Cardiac muscle cell (in vitro differentiated cells and primary cell): ENCODE measurements at regions not wholly inside any gene's neighbourhood (a gene's known extent, or its start where the extent isn't known, plus 50 kb on each side); places are given as distances from the start of the nearest gene placed in this dataset.

Source experiments
- DNase-seq, 2 donors: peaks; one replicate each; pipeline versions ENCODE4 v3.0.0 to v3.0.0-alpha.2; 2010 to 2017; ENCODE audit warnings: low read depth in 1 of 2, low spot score in 1 of 2
- H3K27ac ChIP-seq: fragments of 200-600 bp; sonication (generic); 2 replicates; pipeline ENCODE4 v1.5.1; 2016
- H3K27me3 ChIP-seq: fragments of 200-600 bp; sonication (generic); 2 replicates; pipeline ENCODE4 v1.6.0; 2016; ENCODE audit warnings: control low read depth
- H3K36me3 ChIP-seq: fragments of 200-600 bp; sonication (generic); 2 replicates; pipeline ENCODE4 v1.5.1; 2016; ENCODE audit warnings: control low read depth
- H3K4me1 ChIP-seq: fragments of 200-600 bp; sonication (generic); 2 replicates; pipeline ENCODE4 v1.8.1; 2017; ENCODE audit warnings: low read depth, mild to moderate bottlenecking, mixed run types
- H3K4me3 ChIP-seq: fragments of 200-600 bp; sonication (generic); 2 replicates; pipeline ENCODE4 v1.5.1; 2016; ENCODE audit warnings: mild to moderate bottlenecking
- H3K9me3 ChIP-seq: fragments of 200-600 bp; sonication (generic); 2 replicates; pipeline ENCODE4 v1.5.1; 2017; ENCODE audit warnings: low read depth, mild to moderate bottlenecking, control low read depth
- TF ChIP-seq, protein P1 (sequence below): IDR thresholded peaks from 2 replicates; pipeline ENCODE4 v1.5.1; 2012; ENCODE audit warnings: low read depth, mild to moderate bottlenecking, low read length

DNA sequence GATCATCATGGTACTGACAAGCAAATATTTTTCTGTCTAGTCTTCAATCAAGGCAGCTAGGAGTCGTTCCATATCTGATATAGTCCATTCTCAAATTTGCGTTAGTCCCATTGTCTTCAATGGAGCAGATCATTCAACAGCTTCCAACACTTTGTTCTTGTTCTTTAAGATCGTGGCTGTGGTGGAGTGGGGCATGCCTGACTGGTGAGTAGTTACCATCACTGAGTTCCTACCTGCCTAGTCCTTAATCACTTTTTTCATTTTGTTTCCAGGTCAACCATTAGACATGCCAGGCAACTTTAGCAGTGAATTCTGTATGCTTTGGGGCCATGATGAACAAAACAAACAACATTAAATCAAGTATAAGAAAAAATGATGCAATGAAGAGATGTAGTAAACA is 693.1 kb upstream of the KIRREL3 start:
- TF ChIP-seq, protein P1, sequence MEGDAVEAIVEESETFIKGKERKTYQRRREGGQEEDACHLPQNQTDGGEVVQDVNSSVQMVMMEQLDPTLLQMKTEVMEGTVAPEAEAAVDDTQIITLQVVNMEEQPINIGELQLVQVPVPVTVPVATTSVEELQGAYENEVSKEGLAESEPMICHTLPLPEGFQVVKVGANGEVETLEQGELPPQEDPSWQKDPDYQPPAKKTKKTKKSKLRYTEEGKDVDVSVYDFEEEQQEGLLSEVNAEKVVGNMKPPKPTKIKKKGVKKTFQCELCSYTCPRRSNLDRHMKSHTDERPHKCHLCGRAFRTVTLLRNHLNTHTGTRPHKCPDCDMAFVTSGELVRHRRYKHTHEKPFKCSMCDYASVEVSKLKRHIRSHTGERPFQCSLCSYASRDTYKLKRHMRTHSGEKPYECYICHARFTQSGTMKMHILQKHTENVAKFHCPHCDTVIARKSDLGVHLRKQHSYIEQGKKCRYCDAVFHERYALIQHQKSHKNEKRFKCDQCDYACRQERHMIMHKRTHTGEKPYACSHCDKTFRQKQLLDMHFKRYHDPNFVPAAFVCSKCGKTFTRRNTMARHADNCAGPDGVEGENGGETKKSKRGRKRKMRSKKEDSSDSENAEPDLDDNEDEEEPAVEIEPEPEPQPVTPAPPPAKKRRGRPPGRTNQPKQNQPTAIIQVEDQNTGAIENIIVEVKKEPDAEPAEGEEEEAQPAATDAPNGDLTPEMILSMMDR, result no peak

DNA sequence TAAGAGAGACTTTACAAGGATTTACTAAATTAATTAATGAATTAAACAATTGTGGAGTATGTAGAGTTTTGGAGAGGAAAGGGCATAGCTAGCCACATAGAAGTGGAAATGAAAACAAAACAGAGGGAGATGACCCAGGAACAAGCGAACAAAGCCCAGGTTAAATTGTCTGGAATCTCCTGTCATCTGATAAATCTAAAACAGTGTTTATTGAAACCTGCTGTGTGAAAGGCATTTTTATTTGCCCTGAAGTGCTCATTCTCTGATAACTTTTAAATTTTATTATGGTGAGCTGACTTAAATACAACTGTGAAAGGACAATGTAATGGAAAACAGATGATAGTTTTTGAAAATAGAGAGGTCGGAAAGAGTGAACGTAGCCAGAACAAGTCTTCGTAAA is 682.8 kb upstream of the KIRREL3 start:
- Histone ChIP-seq H3K4me3 (no peak overlapping the region), H3K36me3 (no peaks in the 10 kb centered on the region), H3K9me3 (no peaks in the 10 kb centered on the region), H3K4me1 (no peaks in the 10 kb centered on the region), H3K27me3 (no peaks in the 10 kb centered on the region), H3K27ac (no peak overlapping the region)
- TF ChIP-seq, protein P1, result no peak
- DNase-seq, result no peak

More for the DNA sequence above, 693.1 kb upstream of the KIRREL3 start:
- no peak for DNase-seq
- H3K4me1 ChIP-seq, result no peaks in the 10 kb centered on the region
- no peaks in the 10 kb centered on the region for H3K27me3 ChIP-seq
- H3K36me3 ChIP-seq, result no peaks in the 10 kb centered on the region
- no peak overlapping the region for H3K4me3 ChIP-seq
- no peaks in the 10 kb centered on the region for H3K9me3 ChIP-seq
- H3K27ac ChIP-seq, result no peak overlapping the region

DNA sequence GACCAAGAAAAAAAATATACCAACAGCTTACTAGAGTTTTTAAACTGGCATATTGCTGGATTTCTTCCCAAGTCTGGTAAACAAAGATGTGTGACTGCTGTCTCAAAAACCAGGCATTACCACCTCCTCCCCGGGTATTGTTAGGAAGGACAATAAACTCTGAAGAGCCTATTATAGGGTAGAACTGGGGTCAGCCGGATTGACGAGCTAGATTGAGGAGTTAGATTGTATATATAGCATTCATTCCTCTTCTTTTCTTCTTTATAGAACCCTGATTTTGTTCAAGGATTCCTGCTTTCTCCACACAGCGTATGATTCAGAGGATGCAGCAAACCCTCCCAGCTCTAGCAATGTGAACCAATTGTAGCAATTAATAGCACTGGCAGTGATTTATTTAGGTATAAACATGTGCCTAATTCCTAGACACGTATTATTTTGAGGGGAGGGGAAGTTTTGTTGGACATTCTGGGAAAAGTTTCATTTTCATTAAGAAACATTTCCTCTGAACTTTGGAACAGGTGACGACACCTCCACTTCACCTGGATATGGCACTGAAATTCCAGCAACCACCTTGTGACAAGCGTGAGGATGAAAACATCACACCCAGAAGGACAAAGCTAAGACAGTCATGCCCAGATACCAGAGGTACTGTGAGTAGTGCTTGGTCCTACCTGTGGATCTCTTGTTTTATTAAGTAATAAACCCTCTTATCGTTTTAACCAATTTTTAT is 679.4 kb upstream of the KIRREL3 start:
- H3K9me3 ChIP-seq, result no peaks in the 10 kb centered on the region
- no peaks in the 10 kb centered on the region for H3K36me3 ChIP-seq
- no peak for DNase-seq
- H3K27ac ChIP-seq, result no peak overlapping the region
- no peak overlapping the region for H3K4me3 ChIP-seq
- TF ChIP-seq, protein P1, result no peak
- H3K4me1 ChIP-seq, result no peaks in the 10 kb centered on the region
- no peaks in the 10 kb centered on the region for H3K27me3 ChIP-seq

DNA sequence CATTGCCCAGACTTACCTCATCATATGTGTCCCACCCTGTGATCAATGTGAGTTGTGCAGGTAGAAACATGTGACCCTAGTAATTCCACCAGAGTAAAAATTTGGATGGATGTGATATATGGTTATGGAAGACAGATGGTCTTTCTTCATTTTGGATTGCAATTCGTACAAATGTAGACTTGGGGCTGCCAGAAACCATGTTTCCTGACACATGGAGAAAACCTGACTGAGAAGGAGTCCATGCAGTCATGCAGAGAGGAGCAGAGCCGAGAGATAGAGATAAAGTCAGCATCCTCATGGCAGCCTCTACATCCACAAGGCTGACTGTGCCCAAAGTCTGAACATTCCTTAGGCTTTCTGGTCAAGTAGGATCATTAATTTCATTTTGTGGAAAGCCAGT is 678.1 kb upstream of the KIRREL3 start:
- no peak overlapping the region for H3K27ac ChIP-seq
- H3K4me3 ChIP-seq, result no peak overlapping the region
- no peaks in the 10 kb centered on the region for H3K27me3 ChIP-seq
- TF ChIP-seq, protein P1, result no peak
- H3K9me3 ChIP-seq, result no peaks in the 10 kb centered on the region
- no peaks in the 10 kb centered on the region for H3K4me1 ChIP-seq
- DNase-seq, result no peak
- no peaks in the 10 kb centered on the region for H3K36me3 ChIP-seq

DNA sequence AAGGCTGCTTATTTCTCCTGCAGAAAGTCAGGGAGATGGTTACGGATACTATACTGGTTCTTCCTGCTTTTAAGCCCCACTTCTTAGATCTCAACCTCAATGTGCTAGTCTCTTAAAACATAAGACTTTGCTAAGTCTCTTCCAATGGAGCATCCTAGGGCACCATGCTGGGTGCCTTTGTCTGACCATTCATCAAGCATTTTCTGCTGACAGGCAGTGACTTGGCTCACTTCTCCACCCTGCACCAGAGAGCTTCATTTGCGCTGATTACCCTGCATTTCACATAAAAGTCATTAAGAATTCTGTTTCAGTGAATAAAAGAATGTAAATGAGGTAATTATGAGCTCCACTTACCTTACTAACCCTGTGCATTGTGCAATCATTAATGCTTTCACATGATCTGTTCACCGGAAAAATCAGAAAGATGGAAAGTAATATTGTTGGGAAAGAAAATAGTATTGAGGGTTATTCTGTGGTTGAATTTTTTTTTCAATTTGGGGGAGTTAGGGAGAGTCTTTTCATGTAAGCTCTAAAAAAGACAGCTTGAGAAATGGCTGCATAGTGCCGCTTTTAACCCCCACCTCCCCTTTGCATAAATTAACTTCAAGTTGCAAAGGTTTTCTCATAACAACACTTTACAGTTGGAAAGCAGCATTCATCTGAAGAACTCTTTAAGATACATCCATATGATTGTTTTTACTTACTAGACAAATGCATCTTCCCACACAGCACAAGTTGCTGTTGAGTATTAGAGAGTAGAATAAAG is 677.3 kb upstream of the KIRREL3 start:
- TF ChIP-seq, protein P1, result no peak
- Histone ChIP-seq H3K36me3 (no peaks in the 10 kb centered on the region), H3K4me3 (no peak overlapping the region), H3K27ac (no peak overlapping the region), H3K4me1 (no peaks in the 10 kb centered on the region), H3K27me3 (no peaks in the 10 kb centered on the region), H3K9me3 (no peaks in the 10 kb centered on the region)
- no peak for DNase-seq
